ENCODE measurements at regions not wholly inside any gene's neighbourhood (a gene's known extent, or its start where the extent isn't known, plus 50 kb on each side); places are given as distances from the start of the nearest gene placed in this dataset.

DNA sequence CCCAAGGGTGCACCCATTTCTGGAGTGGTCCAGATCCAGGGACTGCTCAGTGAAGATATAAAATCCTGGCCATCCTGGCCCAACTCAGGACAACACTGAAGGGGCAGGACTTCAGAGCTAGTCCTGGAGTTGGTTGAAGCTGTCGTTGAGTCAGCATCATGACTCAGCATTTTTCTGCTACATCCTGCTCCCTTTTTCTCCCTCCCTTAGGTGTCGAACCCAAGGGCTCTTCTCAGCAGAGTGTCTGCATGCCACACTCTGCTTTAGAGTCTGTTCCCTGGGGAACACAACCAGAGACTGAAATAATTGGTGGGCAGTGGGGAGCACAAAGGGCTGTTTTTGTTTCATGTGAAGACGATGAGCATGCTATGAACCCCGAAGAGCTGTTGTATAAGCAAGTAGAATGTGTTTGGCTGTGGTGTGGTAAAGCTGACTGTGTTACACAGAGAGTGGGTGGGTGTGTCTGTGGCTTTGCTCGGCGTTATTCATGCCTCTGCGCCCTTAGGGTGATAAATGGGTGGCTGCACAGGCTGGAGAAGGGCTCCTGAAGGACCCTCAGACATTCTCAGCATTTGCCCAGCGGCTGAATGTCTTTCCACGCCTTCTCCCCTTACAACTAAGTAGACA, 167.2 kb downstream of the CYYR1 start:
- no peaks in the 10 kb centered on the region for H3K9me1 ChIP-seq (ENCODE audit: control insufficient read depth, insufficient read depth, low read length)
- POLR2A ChIA-PET, result no interaction called here
- 0 out of 2 replicates have a peak, but pooled peaks cover 2% of the 10 kb centered on the region for H3K9me3 ChIP-seq (replicated peaks; ENCODE audit: control insufficient read depth, insufficient read depth, low read depth, low read length)
- H4K20me1 ChIP-seq (replicated peaks; ENCODE audit: control insufficient read depth, insufficient read depth, low read length), result no peaks in the 10 kb centered on the region
- peak in 1 of 4 experiments; percentile 15 for DNase-seq (ENCODE audit: extremely low read depth in 1 of 4, low spot score in 3 of 4)
- no peak for ATAC-seq
- CTCF ChIA-PET (ENCODE audit: low intra/inter-chr PET ratio), result no interaction called here
- H3K4me1 ChIP-seq (replicated peaks in 1 of 2; ENCODE audit: control insufficient read depth in 2 of 2, insufficient read depth in 2 of 2, low read length in 2 of 2), result no peaks in the 10 kb centered on the region
- no peak overlapping the region for H3K9ac ChIP-seq (ENCODE audit: insufficient read depth in 1 of 2, low read depth in 2 of 2, low read length in 2 of 2)
- H3K4me2 ChIP-seq (ENCODE audit: insufficient read depth, low read length), result no peak overlapping the region
- in situ Hi-C loops (cut with MboI), result no loop called here
- WGBS (ENCODE audit: insufficient coverage, low coverage, missing lambda C conversion rate), result 1% methylated on average over 9 of the region's 9 CpGs
- TF ChIP-seq TBP (optimal IDR thresholded peaks at IDR 0.05; ENCODE audit: low read depth, low read length) (no peak), TFAP4 (CRISPR knock-in tag; IDR thresholded peaks at IDR 0.05; ENCODE audit: borderline replicate concordance) (no peak), MAFF (IDR thresholded peaks at IDR 0.05; ENCODE audit: low read length) (peak; percentile 81), NFE2 (IDR thresholded peaks at IDR 0.05; ENCODE audit: low read depth) (peak; percentile 68), ZNF316 (IDR thresholded peaks at IDR 0.05) (peak; percentile 90), NFYB (IDR thresholded peaks at IDR 0.05; ENCODE audit: extremely low read depth, insufficient read length) (no peak), MAFK (IDR thresholded peaks at IDR 0.05; ENCODE audit: low read length) (peak; percentile 87), C11orf30 (IDR thresholded peaks at IDR 0.05; ENCODE audit: low read depth) (peak; percentile 77), MEF2D (tag; conservative IDR thresholded peaks at IDR 0.05; ENCODE audit: low read depth) (no peak), ILK (tag; IDR thresholded peaks at IDR 0.05; ENCODE audit: borderline replicate concordance, low read depth) (no peak), KDM2B (CRISPR knock-in tag; IDR thresholded peaks at IDR 0.05) (no peak), MAFG (tag; conservative IDR thresholded peaks at IDR 0.05) (peak; percentile 90), HDAC8 (tag; IDR thresholded peaks at IDR 0.05) (no peak), PHTF2 (CRISPR knock-in tag; IDR thresholded peaks at IDR 0.05) (no peak), NFE2L1 (tag; IDR thresholded peaks at IDR 0.05; ENCODE audit: borderline replicate concordance, low read depth) (peak; percentile 64)
- TF ChIP-seq, protein P1, sequence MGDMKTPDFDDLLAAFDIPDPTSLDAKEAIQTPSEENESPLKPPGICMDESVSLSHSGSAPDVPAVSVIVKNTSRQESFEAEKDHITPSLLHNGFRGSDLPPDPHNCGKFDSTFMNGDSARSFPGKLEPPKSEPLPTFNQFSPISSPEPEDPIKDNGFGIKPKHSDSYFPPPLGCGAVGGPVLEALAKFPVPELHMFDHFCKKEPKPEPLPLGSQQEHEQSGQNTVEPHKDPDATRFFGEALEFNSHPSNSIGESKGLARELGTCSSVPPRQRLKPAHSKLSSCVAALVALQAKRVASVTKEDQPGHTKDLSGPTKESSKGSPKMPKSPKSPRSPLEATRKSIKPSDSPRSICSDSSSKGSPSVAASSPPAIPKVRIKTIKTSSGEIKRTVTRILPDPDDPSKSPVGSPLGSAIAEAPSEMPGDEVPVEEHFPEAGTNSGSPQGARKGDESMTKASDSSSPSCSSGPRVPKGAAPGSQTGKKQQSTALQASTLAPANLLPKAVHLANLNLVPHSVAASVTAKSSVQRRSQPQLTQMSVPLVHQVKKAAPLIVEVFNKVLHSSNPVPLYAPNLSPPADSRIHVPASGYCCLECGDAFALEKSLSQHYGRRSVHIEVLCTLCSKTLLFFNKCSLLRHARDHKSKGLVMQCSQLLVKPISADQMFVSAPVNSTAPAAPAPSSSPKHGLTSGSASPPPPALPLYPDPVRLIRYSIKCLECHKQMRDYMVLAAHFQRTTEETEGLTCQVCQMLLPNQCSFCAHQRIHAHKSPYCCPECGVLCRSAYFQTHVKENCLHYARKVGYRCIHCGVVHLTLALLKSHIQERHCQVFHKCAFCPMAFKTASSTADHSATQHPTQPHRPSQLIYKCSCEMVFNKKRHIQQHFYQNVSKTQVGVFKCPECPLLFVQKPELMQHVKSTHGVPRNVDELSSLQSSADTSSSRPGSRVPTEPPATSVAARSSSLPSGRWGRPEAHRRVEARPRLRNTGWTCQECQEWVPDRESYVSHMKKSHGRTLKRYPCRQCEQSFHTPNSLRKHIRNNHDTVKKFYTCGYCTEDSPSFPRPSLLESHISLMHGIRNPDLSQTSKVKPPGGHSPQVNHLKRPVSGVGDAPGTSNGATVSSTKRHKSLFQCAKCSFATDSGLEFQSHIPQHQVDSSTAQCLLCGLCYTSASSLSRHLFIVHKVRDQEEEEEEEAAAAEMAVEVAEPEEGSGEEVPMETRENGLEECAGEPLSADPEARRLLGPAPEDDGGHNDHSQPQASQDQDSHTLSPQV (IDR thresholded peaks at IDR 0.05), result no peak
- TF ChIP-seq, protein P2, sequence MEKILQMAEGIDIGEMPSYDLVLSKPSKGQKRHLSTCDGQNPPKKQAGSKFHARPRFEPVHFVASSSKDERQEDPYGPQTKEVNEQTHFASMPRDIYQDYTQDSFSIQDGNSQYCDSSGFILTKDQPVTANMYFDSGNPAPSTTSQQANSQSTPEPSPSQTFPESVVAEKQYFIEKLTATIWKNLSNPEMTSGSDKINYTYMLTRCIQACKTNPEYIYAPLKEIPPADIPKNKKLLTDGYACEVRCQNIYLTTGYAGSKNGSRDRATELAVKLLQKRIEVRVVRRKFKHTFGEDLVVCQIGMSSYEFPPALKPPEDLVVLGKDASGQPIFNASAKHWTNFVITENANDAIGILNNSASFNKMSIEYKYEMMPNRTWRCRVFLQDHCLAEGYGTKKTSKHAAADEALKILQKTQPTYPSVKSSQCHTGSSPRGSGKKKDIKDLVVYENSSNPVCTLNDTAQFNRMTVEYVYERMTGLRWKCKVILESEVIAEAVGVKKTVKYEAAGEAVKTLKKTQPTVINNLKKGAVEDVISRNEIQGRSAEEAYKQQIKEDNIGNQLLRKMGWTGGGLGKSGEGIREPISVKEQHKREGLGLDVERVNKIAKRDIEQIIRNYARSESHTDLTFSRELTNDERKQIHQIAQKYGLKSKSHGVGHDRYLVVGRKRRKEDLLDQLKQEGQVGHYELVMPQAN (IDR thresholded peaks at IDR 0.05; ENCODE audit: borderline replicate concordance), result no peak
- FAIRE-seq, result no peak
- no peaks in the 10 kb centered on the region for H3K79me2 ChIP-seq (ENCODE audit: control insufficient read depth, insufficient read depth, low read length)
- BruUV-seq (replicated peaks), result no TSS peak
- H3K27me3 ChIP-seq (ENCODE audit: control insufficient read depth in 2 of 2, insufficient read depth in 2 of 2, low read length in 2 of 2), result no peaks in the 10 kb centered on the region
- no peak overlapping the region for H3K4me3 ChIP-seq
- no peaks in the 10 kb centered on the region for H3K36me3 ChIP-seq (ENCODE audit: control insufficient read depth, insufficient read depth, low read length)
- H2AFZ ChIP-seq (ENCODE audit: low read depth, low read length), result no peak overlapping the region
- no peak overlapping the region for H3K27ac ChIP-seq (ENCODE audit: extremely low read depth, low read depth, low read length)
- intact Hi-C loops (cut with micrococcal nuclease), result no loop called here
